Chondrocyte (in vitro differentiated cells): ENCODE measurements at regions not wholly inside any gene's neighbourhood (a gene's known extent, or its start where the extent isn't known, plus 50 kb on each side); places are given as distances from the start of the nearest gene placed in this dataset.

ENCODE experiments used
- DNase-seq: peaks from one replicate; pipeline ENCODE4 v3.0.0; 2021; ENCODE audit warnings: mixed read lengths, low spot score
- H3K27ac Mint-ChIP-seq: one replicate; pipeline ENCODE4 v1.8.0; 2021; ENCODE audit warnings: mild to moderate bottlenecking, moderate library complexity, mixed read lengths; ENCODE audit not compliant: unreplicated experiment
- H3K27me3 Mint-ChIP-seq: 2 replicates; pipeline ENCODE4 v1.8.0; 2021; ENCODE audit warnings: low read depth, mixed read lengths
- H3K36me3 Mint-ChIP-seq: 2 replicates; pipeline ENCODE4 v1.8.0; 2021; ENCODE audit warnings: low read depth, mixed read lengths
- H3K4me1 Mint-ChIP-seq: 2 replicates; pipeline ENCODE4 v1.8.0; 2021; ENCODE audit warnings: low read depth, mild to moderate bottlenecking, mixed read lengths
- H3K4me3 Mint-ChIP-seq: one replicate; pipeline ENCODE4 v1.8.0; 2021; ENCODE audit warnings: mild to moderate bottlenecking, moderate library complexity, mixed read lengths; ENCODE audit not compliant: unreplicated experiment
- H3K9me3 Mint-ChIP-seq: 2 replicates; pipeline ENCODE4 v1.8.0; 2021; ENCODE audit warnings: low read depth, mixed read lengths
- TF ChIP-seq, protein P1 (sequence below): fragments of 200-600 bp; sonication (generic); IDR thresholded peaks from 2 replicates; pipeline ENCODE4 v1.5.0; 2021; ENCODE audit warnings: antibody characterized with exemption, mild to moderate bottlenecking, moderate library complexity

DNA sequence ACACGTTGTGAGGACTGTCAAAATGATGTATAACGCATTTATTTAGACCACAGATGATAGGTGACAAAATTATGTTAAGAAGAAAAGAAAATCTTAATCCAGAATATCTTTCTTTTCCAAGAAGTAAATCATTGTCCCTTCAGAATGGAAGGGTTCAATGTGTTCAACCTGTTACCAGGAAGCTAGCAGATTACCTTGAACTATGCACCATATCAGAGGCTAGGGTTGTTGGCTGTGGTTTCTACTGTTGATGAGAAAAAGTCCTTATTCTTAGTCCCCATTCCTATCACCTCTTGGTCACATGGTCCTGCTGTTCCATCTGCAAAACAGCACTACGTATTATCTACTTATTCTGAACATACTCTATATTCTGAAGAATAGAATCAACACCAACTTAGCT is 339.5 kb upstream of the CADM1 start:
- Mint-ChIP-seq H3K27ac (no peak overlapping the region), H3K9me3 (peaks cover 5% of the 10 kb centered on the region), H3K4me1 (peaks cover 14% of the 10 kb centered on the region), H3K36me3 (no peaks in the 10 kb centered on the region), H3K4me3 (no peak overlapping the region), H3K27me3 (peaks cover 21% of the 10 kb centered on the region)
- TF ChIP-seq, protein P1, sequence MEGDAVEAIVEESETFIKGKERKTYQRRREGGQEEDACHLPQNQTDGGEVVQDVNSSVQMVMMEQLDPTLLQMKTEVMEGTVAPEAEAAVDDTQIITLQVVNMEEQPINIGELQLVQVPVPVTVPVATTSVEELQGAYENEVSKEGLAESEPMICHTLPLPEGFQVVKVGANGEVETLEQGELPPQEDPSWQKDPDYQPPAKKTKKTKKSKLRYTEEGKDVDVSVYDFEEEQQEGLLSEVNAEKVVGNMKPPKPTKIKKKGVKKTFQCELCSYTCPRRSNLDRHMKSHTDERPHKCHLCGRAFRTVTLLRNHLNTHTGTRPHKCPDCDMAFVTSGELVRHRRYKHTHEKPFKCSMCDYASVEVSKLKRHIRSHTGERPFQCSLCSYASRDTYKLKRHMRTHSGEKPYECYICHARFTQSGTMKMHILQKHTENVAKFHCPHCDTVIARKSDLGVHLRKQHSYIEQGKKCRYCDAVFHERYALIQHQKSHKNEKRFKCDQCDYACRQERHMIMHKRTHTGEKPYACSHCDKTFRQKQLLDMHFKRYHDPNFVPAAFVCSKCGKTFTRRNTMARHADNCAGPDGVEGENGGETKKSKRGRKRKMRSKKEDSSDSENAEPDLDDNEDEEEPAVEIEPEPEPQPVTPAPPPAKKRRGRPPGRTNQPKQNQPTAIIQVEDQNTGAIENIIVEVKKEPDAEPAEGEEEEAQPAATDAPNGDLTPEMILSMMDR: no peak
- DNase-seq: no peak

DNA sequence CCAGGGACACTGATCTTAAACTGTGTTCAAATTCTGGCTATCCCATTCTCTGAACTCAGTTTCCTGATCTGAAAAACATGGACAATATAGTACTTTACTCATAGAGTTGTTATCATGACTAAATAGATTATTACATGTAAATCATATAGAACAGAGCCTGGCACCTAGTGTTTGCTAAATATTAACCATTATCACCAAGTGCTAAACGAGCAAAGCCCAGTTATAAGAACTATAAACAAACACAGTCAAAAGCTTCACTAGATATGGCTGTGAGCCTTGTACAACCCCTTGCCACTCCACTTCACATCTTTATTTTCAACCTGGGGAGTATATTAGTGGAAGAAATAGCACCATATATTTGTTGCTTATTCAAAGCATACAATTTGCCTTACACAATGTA is 338.9 kb upstream of the CADM1 start:
- Mint-ChIP-seq H3K4me1 (peaks cover 14% of the 10 kb centered on the region), H3K27me3 (peaks cover 21% of the 10 kb centered on the region)

DNA sequence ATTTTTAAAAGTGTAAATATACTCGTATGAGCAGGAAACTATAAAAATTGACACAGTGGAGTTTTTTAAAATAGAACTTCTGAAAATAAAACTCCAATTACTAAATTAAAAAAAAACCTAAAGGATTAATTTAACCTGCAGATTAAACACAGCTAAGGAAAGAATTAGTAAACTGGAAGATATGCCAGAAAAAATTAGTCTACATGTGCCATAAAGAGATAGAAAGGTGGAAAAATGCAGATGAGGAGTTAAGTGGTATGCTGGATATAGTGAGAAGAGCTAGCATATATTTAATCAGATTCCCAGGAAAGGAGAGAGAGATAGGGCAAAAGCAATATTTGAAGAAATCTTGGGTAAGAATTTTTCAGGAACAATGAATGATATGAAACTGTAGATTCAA is 315.8 kb upstream of the CADM1 start:
- peaks cover 25% of the 10 kb centered on the region for H3K9me3 Mint-ChIP-seq
- H3K4me3 Mint-ChIP-seq: no peak overlapping the region
- H3K27me3 Mint-ChIP-seq: peaks cover 8% of the 10 kb centered on the region
- DNase-seq: no peak
- no peaks in the 10 kb centered on the region for H3K4me1 Mint-ChIP-seq
- peaks cover 7% of the 10 kb centered on the region for H3K36me3 Mint-ChIP-seq
- TF ChIP-seq, protein P1: no peak
- no peak overlapping the region for H3K27ac Mint-ChIP-seq

More for the DNA sequence above, 338.9 kb upstream of the CADM1 start:
- no peak overlapping the region for H3K27ac Mint-ChIP-seq
- no peak overlapping the region for H3K4me3 Mint-ChIP-seq
- TF ChIP-seq, protein P1: no peak
- no peak for DNase-seq
- H3K36me3 Mint-ChIP-seq: no peaks in the 10 kb centered on the region
- H3K9me3 Mint-ChIP-seq: peaks cover 6% of the 10 kb centered on the region

DNA sequence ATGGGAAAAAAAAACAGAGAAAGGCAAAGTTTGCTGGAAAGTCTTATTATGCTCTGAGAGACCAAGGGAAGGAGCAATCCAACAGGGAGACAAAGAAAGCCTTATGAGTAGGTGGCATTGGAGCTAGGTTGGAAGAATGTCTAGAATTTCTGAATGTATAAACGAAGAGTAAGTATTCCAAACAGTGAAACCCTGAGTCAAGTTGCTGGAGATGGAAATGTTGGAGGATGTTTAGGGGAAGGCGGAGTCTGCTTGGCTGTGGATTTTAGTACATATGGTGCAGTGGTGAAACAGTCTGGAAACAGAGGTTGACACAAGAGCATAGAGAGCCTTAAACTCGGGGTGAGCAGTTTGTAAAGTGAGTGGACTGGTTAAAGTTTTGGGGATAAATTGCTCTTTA is 314.8 kb upstream of the CADM1 start:
- peaks cover 8% of the 10 kb centered on the region for H3K27me3 Mint-ChIP-seq
- no peak for DNase-seq
- H3K36me3 Mint-ChIP-seq: peaks cover 7% of the 10 kb centered on the region
- H3K4me1 Mint-ChIP-seq: no peaks in the 10 kb centered on the region
- H3K9me3 Mint-ChIP-seq: peaks cover 25% of the 10 kb centered on the region
- H3K27ac Mint-ChIP-seq: no peak overlapping the region
- TF ChIP-seq, protein P1: no peak
- no peak overlapping the region for H3K4me3 Mint-ChIP-seq

DNA sequence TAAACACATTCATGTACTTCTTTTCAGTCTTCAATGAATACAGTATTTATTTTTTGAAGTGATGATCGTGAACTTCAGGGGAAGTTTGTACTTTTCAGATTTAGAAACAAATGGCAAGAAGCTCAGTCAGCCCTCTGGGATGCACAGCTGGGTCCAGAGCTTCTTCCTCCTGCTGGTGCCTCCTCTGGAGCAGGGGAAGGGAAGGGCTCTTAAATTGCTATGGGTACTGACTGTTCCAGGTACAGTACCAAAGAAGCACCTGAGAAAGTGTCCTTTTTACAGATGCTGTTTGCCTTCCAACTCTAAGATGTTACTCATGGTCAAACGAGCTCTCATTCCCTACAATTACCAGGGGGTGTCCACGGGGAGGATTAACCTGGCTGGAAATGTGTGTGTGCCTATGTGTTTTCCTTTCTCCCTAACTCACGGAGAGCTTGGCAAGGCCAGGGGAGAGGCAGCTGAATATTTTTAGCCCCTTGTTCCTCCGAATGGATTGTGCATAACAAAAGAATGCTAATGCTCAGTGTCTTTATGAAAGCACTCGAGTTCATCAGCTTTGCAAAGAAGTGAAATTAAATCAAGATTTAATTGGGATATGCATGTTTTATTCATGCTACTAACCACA is 313.7 kb upstream of the CADM1 start:
- H3K36me3 Mint-ChIP-seq: peaks cover 7% of the 10 kb centered on the region
- no peak overlapping the region for H3K4me3 Mint-ChIP-seq

More for the DNA sequence above, 313.7 kb upstream of the CADM1 start:
- Mint-ChIP-seq H3K27me3 (peaks cover 6% of the 10 kb centered on the region), H3K4me1 (no peaks in the 10 kb centered on the region), H3K27ac (no peak overlapping the region), H3K9me3 (peaks cover 28% of the 10 kb centered on the region)
- DNase-seq: no peak
- TF ChIP-seq, protein P1: no peak
